Astrocyte of the spinal cord (primary cell): ENCODE measurements at regions not wholly inside any gene's neighbourhood (a gene's known extent, or its start where the extent isn't known, plus 50 kb on each side); places are given as distances from the start of the nearest gene placed in this dataset.

Source experiments
- DNase-seq: peaks from one replicate; pipeline ENCODE4 v3.0.0; 2011; ENCODE audit warnings: low read depth, low spot score
- H3K4me3 ChIP-seq: 2 replicates; pipeline ENCODE4 v1.5.1; 2011; ENCODE audit warnings: low read depth, mild to moderate bottlenecking, low read length, moderate library complexity
- in situ Hi-C: cut with HindIII; loops from 2 replicates; pipeline ENCODE4 v1.10.0; 2017; ENCODE audit warnings: low sequenced_read_pairs
- TF ChIP-seq, protein P1 (sequence below): IDR thresholded peaks from 2 replicates; pipeline ENCODE4 v1.5.1; 2012; ENCODE audit warnings: low read depth, mild to moderate bottlenecking, low read length, inconsistent platforms

DNA sequence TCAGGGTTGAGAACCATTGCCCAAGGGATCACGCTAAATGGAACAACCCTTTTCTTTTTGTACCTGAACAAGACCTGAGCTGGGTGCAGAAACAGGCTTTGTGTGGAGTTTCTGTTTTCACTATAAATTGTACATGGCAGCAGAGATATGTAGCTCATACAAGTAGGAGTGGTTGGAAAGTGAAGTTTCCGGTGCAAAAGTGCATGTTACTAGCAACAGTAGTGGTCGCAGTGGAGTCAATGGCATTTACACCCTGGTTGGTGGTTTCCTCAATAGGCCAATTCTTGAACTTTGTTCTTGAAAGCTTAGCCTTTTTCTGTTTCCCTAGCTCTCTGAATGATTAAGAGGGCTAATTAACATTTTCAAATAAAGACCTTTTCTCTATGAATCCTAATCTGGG, 170.7 kb downstream of the NEBL start:
- DNase-seq: no peak
- TF ChIP-seq, protein P1, sequence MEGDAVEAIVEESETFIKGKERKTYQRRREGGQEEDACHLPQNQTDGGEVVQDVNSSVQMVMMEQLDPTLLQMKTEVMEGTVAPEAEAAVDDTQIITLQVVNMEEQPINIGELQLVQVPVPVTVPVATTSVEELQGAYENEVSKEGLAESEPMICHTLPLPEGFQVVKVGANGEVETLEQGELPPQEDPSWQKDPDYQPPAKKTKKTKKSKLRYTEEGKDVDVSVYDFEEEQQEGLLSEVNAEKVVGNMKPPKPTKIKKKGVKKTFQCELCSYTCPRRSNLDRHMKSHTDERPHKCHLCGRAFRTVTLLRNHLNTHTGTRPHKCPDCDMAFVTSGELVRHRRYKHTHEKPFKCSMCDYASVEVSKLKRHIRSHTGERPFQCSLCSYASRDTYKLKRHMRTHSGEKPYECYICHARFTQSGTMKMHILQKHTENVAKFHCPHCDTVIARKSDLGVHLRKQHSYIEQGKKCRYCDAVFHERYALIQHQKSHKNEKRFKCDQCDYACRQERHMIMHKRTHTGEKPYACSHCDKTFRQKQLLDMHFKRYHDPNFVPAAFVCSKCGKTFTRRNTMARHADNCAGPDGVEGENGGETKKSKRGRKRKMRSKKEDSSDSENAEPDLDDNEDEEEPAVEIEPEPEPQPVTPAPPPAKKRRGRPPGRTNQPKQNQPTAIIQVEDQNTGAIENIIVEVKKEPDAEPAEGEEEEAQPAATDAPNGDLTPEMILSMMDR: no peak
- no peak overlapping the region for H3K4me3 ChIP-seq
- in situ Hi-C loops: no loop called here

DNA sequence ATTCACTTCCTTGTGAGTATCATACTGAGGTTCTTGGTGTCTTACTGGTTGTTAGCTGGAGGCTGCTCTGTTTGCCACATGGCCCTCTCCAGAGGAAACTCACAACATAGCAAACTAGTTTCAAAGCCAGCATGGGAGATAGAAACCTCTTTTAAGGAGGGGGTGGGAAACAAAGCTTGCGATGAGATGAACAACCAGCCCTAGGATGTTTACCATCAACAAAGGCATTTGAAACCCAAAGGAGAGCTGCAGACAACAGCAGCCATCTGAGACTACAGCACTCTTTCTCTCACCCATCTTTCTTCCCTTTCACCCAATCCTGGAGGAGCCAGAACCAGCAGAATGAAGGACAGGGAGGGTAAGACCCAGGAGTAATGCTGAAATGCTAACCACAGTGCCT, 182.1 kb downstream of the NEBL start:
- DNase-seq: no peak
- H3K4me3 ChIP-seq: no peak overlapping the region
- TF ChIP-seq, protein P1: no peak
- in situ Hi-C loops: no loop called here

DNA sequence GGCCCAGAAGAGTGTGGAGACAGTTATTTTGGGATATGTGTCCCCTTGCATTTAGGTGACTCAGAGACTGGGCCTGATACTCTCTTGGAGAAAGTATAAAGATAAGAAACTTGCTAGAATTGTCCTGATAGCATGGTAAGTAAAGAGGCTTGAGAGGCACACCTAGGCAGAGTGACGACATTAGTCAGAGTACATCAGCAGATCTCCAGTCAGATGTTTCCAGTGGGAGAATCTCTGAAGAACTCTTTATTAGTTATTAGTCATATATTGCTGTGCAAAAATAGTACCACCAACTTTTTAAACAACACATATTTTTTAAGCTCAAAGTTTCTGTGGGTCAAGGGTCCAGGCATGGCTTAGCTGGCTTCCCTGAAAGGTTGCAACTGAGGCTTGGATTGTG, 182.6 kb downstream of the NEBL start:
- no peak overlapping the region for H3K4me3 ChIP-seq
- in situ Hi-C loops: no loop called here
- TF ChIP-seq, protein P1: no peak
- no peak for DNase-seq

DNA sequence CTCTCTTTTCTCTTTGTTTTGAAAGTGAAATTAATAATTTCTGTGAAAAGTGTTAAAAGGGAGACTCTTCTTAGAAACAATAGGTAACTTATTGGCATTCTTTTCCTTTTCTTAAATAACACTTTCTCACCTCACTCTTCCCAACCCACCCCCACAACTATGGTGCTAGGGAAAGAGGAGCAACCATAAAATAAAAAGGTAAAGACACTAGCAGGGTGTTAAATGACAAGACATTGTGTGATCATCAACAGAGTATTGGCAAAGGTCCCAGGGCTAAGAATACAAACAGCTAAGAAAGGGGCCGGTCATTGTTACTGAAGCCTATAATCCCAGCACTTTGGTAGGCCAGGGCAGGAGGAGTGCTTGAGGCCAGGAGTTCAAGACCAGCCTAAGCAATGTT, 183.7 kb downstream of the NEBL start:
- TF ChIP-seq, protein P1: no peak
- no peak overlapping the region for H3K4me3 ChIP-seq
- no peak for DNase-seq
- in situ Hi-C loops: no loop called here

DNA sequence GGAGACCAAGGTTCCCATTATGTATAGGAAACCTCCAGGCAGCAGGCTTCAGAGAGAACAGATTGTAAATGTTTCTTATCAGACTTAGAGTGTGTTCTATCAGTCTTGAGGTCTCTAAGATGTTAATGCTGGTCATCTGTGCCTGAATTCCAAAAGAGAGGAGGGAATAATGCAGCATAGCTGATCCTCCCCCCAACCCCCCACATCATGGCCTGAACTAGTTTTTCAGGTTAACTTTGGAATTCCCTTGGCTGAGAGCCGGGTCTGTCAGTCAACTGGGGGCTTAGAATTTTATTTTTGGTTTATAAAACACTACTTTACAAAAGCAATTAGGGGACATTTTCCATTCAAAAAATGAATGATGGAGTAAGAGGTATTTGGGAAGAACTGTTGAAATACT, 184.3 kb downstream of the NEBL start:
- in situ Hi-C loops: no loop called here
- TF ChIP-seq, protein P1: no peak
- no peak overlapping the region for H3K4me3 ChIP-seq
- no peak for DNase-seq

DNA sequence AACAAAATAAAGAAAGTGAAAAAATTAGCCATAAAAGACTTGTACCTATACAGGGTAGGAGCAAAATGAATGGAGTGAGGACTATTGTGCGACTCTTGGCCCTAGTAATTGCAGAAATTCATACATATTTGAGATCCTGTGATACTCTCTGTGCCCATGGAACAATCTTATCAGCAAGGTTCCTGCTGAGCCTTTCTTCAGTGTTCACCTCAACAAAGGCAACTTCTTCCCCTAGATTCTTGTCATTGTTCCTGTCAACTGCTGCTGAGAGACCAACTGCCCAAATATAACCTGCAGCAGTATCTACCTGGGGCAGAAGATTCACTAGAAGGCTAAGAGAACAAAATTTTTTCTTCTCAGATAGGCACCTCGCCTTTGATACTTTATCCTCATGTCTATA, 187.4 kb downstream of the NEBL start:
- in situ Hi-C loops: no loop called here
- no peak overlapping the region for H3K4me3 ChIP-seq
- DNase-seq: no peak
- TF ChIP-seq, protein P1: no peak

DNA sequence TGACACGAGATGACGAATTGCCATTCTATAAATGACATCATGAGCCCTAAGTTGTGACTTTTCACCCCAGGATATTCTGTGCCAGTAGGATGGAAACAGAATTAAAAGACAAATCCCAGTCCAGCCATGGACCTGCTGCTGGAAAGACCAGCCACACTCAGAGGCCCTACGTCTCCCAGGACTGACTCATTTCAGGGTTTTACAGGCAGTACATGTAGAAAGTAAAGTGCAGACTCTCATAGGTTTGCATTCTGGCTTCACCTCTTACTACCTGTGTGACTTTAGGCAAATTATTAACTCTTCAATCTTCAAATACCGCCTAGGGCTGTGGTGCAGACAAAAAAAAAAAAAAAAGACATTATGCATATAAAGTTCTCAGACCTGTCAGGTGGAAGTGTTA, 188.8 kb downstream of the NEBL start:
- no peak for DNase-seq
- H3K4me3 ChIP-seq: no peak overlapping the region
- in situ Hi-C loops: no loop called here
- TF ChIP-seq, protein P1: no peak
